ENCODE measurements at regions not wholly inside any gene's neighbourhood (a gene's known extent, or its start where the extent isn't known, plus 50 kb on each side); places are given as distances from the start of the nearest gene placed in this dataset.

DNA sequence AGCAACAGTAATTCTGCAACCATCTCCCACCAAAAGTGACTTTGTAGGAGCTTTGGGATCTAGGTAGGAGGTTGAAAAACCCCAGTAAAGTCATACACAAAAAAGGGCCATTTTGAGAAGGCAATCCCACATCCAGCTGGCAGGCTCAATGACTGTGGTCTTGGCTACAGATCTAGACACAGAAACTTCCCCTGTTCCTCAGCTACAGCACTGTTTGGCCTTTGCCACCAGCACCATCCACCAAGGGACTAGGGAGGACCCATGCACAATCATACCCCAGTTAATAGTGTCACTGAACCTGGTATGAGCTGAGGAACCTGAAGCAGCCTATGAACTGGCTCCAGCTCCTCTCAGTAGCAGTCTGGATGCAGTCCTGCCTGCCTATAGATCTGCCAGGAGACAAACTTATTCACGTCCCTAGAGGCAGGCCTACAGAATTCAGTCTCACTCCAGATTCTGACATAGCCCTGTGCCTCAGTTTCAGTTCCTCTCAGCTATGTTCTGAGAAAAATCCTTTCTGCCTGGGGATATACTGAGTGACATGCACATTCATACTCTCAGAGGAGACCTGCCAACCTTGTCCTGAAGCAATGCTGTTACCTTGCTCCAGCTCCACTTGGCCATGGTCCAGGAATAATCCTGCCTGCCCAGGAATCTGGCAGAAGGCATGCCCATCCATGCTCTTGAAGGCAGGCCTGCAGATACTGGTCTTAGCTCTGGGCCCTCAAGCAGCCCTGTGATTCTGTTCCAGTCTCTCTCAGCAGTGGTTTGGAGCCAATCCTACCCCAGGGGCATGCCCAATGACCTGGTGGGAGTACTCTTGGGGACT lies 2048.3 kb upstream of the PCDH20 start:
- no peak overlapping the region for H3K4me2 ChIP-seq (ENCODE audit: insufficient read depth, insufficient read length, low read length)
- peaks cover 2 to 6% of the 10 kb centered on the region in 2 experiments; a peak in 2 of 5 replicates for H3K9me3 Mint-ChIP-seq
- no peak overlapping the region for H3K4me3 Mint-ChIP-seq
- no peak overlapping the region for H3K56ac ChIP-seq (ENCODE audit: insufficient read length, low read depth, low read length)
- no peaks in the 10 kb centered on the region for H3K27me3 Mint-ChIP-seq (ENCODE audit: low read depth)
- no peaks in the 10 kb centered on the region for H3K79me1 ChIP-seq (ENCODE audit: insufficient read depth, low read depth, low read length, poor library complexity, severe bottlenecking)
- no peaks in the 10 kb centered on the region for H3K4me1 Mint-ChIP-seq
- H2BK20ac ChIP-seq (ENCODE audit: low read depth, low read length, poor library complexity, severe bottlenecking): no peak overlapping the region
- H2AFZ ChIP-seq (ENCODE audit: low read length): no peak overlapping the region
- no peak overlapping the region for H3K4ac ChIP-seq (ENCODE audit: low read depth, low read length)
- H3T11ph ChIP-seq (ENCODE audit: low read length): no peak overlapping the region
- no peaks in the 10 kb centered on the region for H3K9me3 ChIP-seq (ENCODE audit: control insufficient read depth, low read depth, low read length)
- H3K27ac ChIP-seq (ENCODE audit: insufficient read length, low read depth, low read length): no peak overlapping the region
- H4K8ac ChIP-seq (replicated peaks; ENCODE audit: insufficient read length, low read depth, low read length): no peak overlapping the region
- no CpG with 5 or more reads among the region's 1 CpG for WGBS (ENCODE audit: extremely low coverage, insufficient read length, low lambda C conversion rate)
- peaks cover 0 to 7% (median 0%) of the 10 kb centered on the region in 3 experiments; a peak in 2 of 7 replicates for H3K36me3 Mint-ChIP-seq (ENCODE audit: insufficient read depth in 1 of 3, low read depth in 3 of 3)
- H3K9ac ChIP-seq (ENCODE audit: extremely low read depth, insufficient read length, low read length): no peak overlapping the region
- H2BK120ac ChIP-seq (ENCODE audit: low read depth, low read length, poor library complexity, severe bottlenecking): no peak overlapping the region
- no peak for DNase-seq
- H4K20me1 ChIP-seq (ENCODE audit: control insufficient read depth, insufficient read depth, insufficient read length): no peaks in the 10 kb centered on the region
- no peak for TF ChIP-seq CTCF (conservative IDR thresholded peaks at IDR 0.05)
- H3K14ac ChIP-seq (ENCODE audit: insufficient read depth, low read length): no peak overlapping the region
- H3K79me2 ChIP-seq (ENCODE audit: insufficient read depth, low read length): no peaks in the 10 kb centered on the region
- H3K4me1 ChIP-seq (ENCODE audit: insufficient read depth, low read length): no peaks in the 10 kb centered on the region
- no peak overlapping the region for H2BK12ac ChIP-seq (ENCODE audit: insufficient read length, low read depth, low read length)
- no peak overlapping the region for H4K5ac ChIP-seq (ENCODE audit: insufficient read length, low read depth, low read length)
- no peak overlapping the region for H2BK5ac ChIP-seq (ENCODE audit: insufficient read length, low read length)
- no peak overlapping the region for H3K23ac ChIP-seq (ENCODE audit: insufficient read length, low read depth, low read length)
- H3K18ac ChIP-seq (ENCODE audit: insufficient read length, low read depth, low read length): no peak overlapping the region
- no peak overlapping the region for H2BK15ac ChIP-seq (ENCODE audit: low read depth, low read length)
- no peak overlapping the region for H2AK5ac ChIP-seq (ENCODE audit: insufficient read length, low read length)
- peak overlapping the region in 1 of 3 experiments; percentile 6; a peak in 1 of 7 replicates for H3K27ac Mint-ChIP-seq
- no peak overlapping the region for H4K91ac ChIP-seq (ENCODE audit: insufficient read length, low read depth, low read length)
- no peaks in the 10 kb centered on the region for H3K23me2 ChIP-seq (ENCODE audit: insufficient read length, low read depth, low read length, poor library complexity, severe bottlenecking)
- H3K27me3 ChIP-seq (ENCODE audit: insufficient read depth, low read length): no peaks in the 10 kb centered on the region
